ENCODE measurements at regions not wholly inside any gene's neighbourhood (a gene's known extent, or its start where the extent isn't known, plus 50 kb on each side); places are given as distances from the start of the nearest gene placed in this dataset.
"Not testable (repeated sequence)": the region's sequence is repeated elsewhere in the genome, so short reads cannot be mapped to it uniquely, and the experiment has no call there.

DNA sequence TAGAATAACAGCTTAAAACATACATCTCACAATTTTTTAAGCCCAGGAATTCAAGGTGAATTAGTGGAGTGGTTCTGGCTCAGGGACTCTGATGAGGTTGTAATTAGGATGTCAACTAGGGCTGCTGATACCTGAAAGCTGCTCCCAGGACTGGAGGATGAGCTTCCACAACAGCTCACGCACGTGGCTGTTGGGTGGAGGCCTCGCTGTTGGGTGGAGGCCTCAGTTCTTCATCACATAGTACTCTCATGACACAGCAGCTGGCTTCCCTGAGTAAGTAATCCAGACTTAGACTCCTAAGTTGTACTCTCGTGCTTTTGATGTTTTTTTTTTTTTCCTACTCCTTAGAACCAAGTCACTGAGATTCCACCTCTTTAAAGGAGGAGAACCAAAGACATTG, 577.1 kb upstream of the PRR20A start:
- no peak for FAIRE-seq

DNA sequence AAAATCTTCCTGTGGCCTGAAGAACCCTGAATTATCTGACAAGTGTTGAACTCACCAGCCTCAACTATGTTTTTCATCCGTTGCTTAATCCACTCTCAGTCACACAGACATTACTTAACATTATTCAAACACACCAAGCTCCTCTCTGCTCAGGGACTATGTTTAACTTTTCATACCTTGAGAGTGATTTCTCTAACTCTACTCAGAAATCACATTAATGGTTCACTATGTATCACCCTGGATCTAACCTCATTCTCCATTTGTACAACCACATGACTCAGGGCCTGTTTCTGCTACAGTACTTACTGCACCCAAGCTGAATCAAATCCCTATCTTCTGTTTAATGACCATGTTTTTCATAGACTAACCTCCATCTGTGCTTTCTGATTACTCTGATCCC, 553.7 kb upstream of the PRR20A start:
- no peak for FAIRE-seq

DNA sequence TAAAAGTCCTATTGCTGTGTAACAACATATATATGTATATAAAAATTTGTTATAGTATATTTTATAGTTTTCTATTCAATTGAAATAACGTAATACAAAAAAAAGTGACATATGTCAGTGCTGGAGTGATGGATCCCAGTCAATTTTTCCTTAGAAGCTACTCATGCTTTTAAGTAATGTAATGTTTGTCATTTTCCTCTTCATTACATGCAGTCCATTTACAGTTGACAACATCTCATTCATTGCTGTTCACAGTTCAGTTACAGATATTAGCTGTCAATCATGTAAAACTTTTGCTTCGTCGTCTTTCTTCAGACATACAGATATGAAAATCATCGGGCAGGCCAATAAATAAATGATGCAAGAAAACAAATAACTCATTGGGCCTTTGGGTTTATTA, 525.1 kb upstream of the PRR20A start:
- no peak for FAIRE-seq

DNA sequence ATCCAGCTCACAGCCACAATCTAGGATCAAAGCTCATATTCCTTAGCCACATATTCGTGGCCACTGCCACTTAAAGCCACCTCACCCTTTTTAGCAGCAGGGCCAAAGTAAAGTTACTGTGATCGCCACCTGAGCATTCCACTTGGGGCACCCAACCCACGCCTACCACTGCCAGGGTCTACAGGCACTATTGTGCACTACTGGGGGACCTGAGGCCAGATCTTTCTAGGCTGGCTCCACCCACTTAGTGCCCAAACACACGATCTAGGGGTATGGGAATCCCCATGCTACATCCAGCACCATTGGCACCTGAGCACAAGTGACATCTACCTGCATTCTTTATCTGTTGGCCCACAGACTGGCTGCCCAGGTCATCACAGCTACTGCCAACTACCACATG, 517.9 kb upstream of the PRR20A start:
- FAIRE-seq, result no peak

DNA sequence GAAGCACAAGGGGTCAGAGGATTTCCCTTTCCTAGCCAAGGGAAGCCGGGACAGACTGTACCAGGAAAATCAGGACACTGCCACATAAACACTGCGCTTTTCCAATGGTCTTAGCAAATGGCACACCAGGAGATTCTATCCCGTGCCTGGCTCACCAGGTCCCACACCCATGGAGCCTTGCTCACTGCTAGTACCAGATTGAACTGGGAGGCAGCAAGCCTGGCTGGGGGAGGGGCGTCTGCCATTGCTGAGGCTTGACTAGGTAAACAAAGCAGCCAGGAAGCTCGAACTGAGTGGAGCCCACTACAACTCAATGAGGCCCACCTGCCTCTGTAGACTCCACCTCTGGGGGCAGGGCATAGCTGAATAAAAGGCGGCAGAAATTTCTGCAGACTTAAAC, 511.8 kb upstream of the PRR20A start:
- FAIRE-seq, result not testable (repeated sequence)

DNA sequence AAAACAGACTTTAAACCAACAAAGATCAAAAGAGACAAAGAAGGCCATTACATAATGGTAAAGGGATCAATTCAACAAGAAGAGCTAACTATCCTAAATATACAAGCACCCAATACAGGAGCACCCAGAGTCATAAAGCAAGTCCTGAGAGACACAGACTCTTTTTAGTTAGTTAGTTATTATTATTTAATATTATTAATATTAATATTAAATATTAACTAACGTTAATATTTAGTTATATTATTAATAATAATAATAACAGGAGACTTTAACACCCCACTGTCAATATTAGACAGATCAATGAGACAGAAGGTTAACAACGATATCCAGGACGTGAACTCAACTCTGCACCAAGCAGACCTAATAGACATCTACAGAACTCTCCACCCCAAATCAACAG, 509.7 kb upstream of the PRR20A start:
- FAIRE-seq, result not testable (repeated sequence)

DNA sequence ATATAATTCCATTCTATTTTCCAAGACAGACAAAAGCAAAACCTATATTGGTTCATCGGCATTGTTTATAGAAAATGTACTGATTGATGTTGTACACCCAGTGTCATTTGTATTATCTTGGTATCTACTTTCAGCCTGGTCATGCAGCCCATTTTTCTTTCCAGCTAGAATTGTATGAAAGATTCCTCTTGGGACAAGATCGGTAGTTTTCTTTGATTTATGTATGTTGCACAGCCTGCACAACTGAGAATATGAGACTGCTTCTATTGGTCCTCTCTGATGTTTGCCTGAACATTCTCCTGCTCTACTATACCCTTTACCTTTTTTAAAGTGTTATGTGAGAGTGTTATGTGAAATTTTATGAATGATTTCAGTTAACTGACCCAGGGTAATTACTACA, 487.7 kb upstream of the PRR20A start:
- FAIRE-seq, result no peak

DNA sequence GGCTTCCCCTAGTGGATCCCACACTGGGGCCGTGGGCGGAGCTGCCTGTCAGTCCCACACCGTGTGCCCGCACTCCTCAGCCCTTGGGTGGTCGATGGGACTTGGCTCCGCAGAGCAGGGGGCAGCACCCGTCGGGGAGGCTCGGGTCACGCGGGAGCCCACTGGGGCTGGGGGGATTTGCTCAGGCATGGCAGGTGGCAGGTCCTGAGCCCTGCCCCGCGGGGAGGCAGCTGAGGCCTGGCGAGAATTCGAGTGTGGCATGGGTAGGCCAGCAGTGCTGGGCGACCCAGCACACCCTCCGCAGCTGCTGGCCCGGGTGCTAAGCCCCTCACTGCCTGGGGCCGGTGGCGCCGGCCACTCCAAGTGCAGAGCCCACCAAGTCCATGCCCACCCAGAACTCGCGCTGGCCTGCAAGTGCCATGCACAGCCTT, 481.7 kb upstream of the PRR20A start:
- FAIRE-seq, result no peak

DNA sequence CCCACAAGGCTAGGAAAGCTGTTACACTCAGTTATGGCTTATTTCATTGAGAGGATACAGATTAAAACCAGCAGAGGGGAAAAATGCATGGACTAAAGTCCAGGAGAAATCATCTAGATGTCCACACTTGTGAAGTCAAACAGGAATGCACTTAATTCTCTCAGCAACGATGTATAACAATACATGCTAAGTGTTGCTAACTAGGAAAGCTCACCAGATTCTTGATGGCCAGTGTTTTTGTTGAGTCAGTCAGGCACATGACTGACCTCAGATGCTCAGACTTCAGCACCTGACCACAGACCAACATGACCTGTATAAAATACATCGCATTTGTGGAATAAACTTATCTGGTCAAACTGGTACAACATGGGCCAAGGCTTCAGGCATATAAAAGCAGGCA, 470.2 kb upstream of the PRR20A start:
- FAIRE-seq, result no peak

DNA sequence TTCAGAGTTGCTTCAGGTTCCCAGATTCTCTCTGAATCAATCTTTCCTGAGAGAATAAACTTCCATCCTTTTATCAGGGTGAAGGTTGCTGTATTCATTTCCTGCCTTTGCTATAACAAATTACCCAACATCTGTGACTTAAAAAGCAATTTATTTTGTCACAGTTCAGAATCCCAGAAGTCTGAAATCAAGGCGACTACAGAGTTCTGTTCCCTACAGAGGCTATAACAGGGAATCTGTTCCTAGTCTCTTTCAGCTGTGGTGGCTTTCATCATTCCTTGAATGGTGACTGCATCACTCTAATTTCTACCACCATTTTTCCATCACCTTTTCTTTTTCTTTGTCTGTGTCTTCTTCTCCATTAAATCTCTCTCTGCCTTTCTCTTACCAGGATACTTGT, 459.3 kb upstream of the PRR20A start:
- FAIRE-seq, result no peak

DNA sequence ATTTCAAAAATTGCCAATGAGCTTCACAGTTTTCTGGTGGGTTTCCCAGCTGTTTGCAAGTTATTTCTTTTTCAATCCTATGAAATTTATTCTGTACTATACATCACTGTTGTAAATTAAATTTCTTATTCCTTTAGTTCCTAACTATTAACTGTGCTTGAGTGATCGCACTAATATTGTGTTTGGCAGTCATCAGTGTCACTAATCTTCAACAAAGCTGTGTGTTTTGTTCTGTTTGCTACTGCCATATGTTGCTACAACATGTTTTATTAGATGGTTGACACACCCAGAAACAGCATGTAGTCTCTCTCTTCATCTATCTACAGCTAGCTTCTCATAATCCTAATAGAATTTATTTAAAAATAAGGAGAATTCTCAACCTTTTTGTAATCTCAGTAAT, 453.6 kb upstream of the PRR20A start:
- FAIRE-seq, result no peak

DNA sequence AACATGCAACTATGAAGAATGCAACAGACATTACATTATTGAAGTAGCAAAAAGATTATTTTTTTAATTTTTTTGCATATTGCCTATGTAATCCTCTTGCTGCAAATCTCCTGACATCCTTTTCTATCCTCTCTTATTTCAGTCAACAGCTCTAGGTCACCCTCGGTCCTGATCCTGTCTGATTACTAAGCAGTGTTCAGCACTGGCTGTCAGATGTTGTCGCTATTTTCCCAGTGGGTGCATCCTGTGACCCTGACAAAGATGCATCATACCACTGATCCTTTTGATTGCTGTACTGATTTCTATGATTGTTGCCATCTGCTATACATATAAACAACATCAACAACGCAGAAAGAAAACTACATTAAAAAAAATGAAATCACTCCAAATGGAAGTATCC, 443.7 kb upstream of the PRR20A start:
- no peak for FAIRE-seq

DNA sequence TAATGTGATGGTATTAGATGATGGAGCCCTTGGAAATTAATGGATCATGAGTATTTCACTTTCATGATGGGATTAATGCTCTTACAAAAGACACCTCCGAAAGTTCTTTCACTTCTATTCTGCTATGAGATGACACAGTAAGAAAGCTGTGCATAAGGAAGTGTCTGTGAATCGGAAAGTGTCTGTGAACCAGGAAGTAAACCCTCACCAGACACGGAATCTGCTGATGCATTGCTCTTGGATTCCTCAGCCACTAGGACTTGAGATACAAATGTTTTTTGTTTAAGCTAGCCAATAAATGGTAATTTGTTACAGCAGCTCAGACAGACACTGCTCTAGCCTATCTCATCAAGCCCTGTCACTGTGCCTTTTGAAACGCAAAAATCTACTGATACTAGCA, 440.4 kb upstream of the PRR20A start:
- FAIRE-seq, result no peak

DNA sequence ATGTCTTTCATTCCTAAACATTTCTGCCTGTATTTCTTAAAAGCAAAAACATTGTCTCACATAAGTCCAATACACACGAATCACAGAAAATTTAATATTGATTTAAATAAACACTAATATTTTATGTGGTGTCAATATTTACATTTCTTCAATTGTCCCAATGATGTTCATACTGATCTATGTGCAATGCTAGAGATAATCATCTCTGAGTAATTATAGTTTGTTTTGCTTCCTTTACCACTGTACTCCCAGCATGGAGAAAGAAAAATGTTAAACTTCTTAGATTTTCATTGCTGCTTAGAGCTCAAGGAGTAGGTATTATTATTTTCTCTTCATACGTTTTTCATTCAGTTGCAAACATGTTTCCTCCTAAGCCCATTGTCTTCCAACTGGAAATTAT, 434.2 kb upstream of the PRR20A start:
- FAIRE-seq, result no peak

DNA sequence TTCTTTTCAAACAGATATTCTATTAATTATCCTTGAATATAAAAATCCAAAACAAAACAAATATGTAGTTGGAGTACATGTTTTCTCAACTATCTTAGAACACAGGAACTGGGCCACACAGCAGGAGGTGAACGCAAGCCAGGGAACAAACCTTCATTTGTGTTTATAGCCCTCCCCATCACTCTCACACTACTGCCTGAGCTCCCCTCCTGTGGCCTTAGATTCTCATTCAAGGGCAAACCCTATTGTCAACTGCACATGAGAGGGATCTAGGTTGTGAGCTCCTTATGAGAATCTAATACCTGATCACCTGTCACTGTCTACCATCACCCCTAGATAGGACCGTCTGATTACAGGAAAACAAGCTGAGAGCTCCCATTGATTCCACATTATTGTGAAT, 427.1 kb upstream of the PRR20A start:
- FAIRE-seq, result no peak

DNA sequence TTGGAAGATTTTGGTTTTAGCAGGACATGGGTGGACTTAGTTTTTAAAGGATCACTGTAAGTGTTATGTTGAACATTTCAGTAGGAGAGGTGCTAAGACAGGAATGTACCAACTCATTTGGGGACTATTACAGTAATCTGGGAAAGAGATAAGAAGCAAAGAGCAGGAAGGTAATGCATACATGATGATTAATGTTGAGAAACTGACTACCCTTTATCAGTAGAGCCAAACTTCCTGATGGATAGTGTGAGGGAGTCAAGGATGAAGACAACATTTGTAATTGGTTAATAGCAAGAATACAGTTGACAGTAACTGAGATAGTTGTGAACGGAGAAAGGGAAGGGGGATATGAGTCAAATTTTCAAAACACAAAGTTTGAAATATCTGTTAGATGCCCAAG, 421.9 kb upstream of the PRR20A start:
- FAIRE-seq, result no peak

DNA sequence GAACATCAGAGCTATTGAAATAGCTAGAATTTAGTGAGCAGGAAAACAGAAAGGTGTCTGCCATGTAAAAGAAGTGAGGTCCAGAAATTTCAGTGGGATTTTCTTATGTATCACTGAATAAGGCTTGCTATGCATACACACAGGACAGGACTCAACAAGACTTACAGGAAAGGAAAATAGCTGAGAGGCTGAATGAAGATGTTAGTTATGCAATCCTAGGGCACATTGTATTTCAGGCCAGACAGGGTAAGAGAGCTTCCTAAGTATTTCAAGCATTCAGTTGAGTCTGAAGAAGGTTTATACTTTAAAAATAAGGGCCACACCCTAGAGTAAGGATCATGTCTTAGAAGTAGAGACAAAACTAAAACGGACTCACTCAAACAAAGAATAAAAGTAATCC, 419.9 kb upstream of the PRR20A start:
- no peak for FAIRE-seq

DNA sequence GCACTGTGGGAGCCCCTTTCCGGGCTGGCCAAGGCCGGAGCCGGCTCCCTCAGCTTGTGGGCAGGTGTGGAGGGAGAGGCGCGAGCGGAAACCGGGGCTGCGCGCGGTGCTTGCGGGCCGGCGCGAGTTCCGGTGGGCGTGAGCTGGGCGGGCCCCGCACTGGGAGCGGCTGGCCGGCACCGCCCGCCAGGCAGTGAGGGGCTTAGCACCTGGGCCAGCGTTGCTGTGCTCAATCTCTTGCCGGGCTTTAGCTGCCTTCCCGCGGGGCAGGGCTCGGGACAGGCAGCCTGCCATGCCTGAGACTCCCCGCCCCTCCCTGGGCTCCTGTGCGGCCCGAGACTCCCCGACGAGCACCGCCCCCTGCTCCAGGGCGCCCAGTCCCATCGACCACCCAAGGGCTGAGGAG, 405.2 kb upstream of the PRR20A start:
- FAIRE-seq, result no peak

DNA sequence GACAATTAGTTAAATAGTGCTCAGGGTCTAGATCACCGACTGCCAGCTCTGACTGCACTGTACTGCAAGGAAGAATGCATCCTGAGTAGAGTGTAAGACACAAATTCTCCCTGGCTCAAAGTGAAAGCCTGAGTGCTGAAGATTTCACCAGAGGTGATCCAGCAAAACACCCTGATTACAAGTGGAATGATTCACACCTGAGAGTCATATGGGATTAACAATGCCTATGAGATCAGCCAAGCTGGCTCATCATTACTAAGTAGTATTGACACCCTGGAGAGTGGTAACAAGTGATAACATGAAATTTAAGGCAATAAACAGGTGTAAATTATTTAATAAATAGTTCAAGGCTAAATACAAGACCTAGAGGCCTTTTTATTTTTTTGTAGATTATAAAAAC, 403.8 kb upstream of the PRR20A start:
- FAIRE-seq, result no peak

DNA sequence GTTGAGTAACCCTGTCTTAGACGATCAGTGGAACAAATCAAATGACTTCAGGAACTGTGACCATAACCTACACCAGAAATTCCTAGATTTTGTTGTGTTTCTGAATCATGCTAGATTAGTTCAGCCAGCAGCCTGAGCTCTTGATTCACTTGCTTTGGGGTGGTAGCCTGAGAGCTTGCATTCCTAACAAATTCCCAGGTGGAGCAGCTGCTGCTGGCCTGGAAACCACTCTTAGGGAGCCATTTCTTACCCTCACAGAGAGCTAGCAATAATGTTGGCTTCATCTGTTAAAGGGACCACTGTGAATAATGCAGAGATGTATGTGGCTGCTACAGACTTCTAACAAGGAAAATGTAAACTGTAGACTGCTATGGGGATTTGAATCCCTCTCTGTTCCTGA, 388.1 kb upstream of the PRR20A start:
- no peak for FAIRE-seq

DNA sequence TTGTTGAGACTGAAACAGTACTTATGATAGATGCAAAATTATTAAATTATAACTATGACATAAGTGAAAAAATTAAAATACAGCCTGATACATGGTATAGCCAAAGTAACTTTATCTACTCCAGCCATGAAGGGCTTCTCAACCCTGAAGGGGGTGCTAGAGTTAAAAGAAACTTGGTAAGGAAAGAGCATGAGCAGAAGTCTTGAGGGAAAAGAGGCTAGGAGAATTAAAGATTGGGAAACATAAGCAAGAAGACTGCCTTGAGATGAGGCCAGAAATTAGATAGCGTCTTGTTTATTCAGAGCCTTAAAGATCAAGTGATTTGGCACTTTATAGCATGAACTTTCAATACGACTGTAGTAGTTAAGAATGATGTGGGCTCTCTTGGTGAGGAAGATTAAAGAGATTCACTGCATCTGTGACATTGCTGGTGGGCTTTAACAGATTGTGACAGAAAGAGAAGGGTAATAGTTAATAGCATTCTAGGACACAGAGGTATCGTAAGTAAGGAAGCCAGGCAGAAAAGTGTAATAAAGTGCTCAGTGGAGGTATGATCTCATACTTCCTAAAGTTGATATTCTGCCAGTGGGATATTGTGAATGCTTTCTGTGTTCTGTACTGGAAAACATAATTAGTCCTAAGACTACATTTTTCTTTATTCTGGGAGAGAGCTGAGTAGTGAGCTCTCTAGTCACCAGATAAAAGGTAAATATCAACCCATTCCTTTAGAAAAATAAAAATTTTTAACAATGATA, 385.4 kb upstream of the PRR20A start:
- FAIRE-seq, result no peak

DNA sequence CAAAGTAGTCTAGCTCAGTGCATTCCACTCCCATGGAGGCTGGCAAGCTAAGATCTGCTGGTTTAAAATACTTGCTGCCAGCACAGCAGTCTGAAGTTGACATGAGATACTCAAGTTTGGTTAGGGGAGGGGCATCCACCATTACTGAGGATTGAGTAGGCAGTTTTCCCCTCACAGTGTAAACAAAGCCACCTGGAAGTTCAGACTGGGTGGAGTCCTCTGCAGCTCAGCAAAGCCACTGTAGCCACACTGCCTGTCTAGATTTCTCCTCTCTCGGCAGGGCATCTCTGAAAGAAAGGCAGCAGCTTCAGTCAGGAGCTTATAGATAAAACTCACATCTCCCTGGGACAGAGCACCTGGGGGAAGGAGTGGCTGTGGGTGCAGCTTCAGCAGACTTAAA, 377.4 kb upstream of the PRR20A start:
- not testable (repeated sequence) for FAIRE-seq

DNA sequence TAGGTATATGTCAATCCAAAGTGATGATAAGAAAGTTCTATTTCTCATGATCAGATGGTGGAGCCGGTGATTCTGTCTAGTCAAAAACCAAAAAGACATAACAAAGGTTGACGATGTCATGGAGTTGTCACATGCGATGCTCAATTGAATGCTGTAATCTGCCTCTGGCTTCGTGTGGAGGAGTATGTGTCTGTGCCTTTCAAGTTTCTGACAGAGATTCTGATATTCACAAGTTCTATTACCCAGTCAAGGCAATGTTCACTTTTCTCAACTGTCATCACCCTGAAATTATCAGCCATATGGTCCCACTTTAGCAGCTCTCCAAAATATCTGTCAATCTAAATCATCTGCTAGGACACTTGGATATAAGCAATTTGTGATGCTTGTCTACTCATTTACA, 367.6 kb upstream of the PRR20A start:
- FAIRE-seq, result no peak

DNA sequence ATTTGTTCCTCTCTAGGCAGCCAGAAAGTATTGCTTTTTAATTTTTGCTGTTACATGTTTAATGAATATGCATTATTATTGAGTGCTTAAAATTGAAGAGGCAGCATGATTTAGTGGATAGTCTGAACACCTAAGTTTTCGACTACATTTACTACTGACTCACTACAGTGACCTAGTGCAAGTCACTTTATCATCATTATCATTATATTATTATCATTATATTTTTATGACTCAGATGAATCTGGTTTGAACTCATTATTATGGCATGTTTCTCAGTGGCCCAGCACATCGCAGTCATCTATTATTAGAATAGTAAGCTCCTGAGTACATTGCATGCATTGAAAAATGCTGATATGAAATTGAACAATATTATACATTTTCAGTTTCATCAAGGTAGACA, 351.2 kb upstream of the PRR20A start:
- FAIRE-seq, result no peak

DNA sequence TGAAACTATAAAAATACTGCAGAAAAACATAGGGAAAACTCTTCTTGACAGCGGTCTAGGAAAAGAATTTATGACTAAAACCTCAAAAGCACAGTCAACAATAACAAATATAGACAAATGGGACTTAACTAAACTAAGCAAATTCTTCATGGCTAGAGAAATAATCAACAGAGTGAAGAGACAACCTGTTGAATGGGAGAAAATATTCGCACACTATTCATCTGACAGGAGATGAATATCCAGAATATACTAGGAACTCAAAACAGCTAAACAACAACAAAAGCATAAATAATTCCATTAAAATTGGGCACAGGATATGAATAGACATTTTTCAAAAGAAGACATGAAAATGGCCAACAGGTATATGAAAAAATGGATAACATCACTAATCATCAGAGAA, 303.6 kb upstream of the PRR20A start:
- FAIRE-seq, result no peak

Measured in colon (tissue), 2 donors.